GM12878 (cell line): ENCODE measurements at regions not wholly inside any gene's neighbourhood (a gene's known extent, or its start where the extent isn't known, plus 50 kb on each side); places are given as distances from the start of the nearest gene placed in this dataset.

Source experiments
- ATAC-seq: fragments of 200-7000 bp; cut with Tn5 transposase; 3 replicates; pipeline ENCODE4 v1.9.1; 2020; ENCODE audit warnings: mild to moderate bottlenecking, moderate library complexity
- BruUV-seq: library from RNA; stranded (reverse); fragments of 400-500 nt; replicated peaks from 2 replicates; lab custom pipeline; 2021; lab: Mats Ljungman, UMichigan
- CTCF ChIA-PET: fragments of 300-600 bp; sonication (Branson Sonifier 250); formaldehyde crosslinking; extraction: SDS; loops from one replicate; lab custom pipeline; 2021; ENCODE audit warnings: inconsistent platforms; lab: Yijun Ruan, JAX
- POLR2A ChIA-PET: fragments of 350-600 bp; formaldehyde crosslinking; extraction: SDS; loops from one replicate; lab custom pipeline; 2021; ENCODE audit warnings: inconsistent platforms; lab: Charles Lee
- RAD21 ChIA-PET: fragments of 300-600 bp; sonication (Branson Sonifier 250); formaldehyde crosslinking; loops from one replicate; lab custom pipeline; 2023; ENCODE audit warnings: antibody characterized with exemption; ENCODE audit not compliant: unreplicated experiment; lab: Charles Lee
- SMC1A ChIA-PET: fragments of 300-600 bp; sonication (Branson Sonifier 250); formaldehyde crosslinking; loops from one replicate; lab custom pipeline; 2023; ENCODE audit not compliant: unreplicated experiment, uncharacterized antibody; lab: Charles Lee
- DNase-seq: peaks from one replicate; pipeline ENCODE4 v3.0.0-alpha.2; 2011; ENCODE audit warnings: low read depth, low spot score
- FAIRE-seq: peaks from 3 replicates; lab custom pipeline; 2011; peaks lifted over from hg19 to GRCh38; lab: Jason Lieb, UNC
- H2AFZ ChIP-seq: 2 replicates; pipeline ENCODE4 v1.6.0; 2011; ENCODE audit warnings: low read depth, low read length, control low read depth; ENCODE audit not compliant: control insufficient read depth
- H3K27ac ChIP-seq: 2 replicates; pipeline ENCODE4 v1.5.1; 2011; ENCODE audit warnings: control low read depth; ENCODE audit not compliant: control insufficient read depth, insufficient read depth
- H3K27me3 ChIP-seq, 2 experiments: replicated peaks in 1 of 2; 2 replicates each; pipeline versions ENCODE4 v1.6.0 to v1.6.1; 2011; ENCODE audit warnings: low read length in 1 of 2; ENCODE audit not compliant: control insufficient read depth in 2 of 2, insufficient read depth in 2 of 2
- H3K36me3 ChIP-seq, 2 experiments: 2 replicates each; pipeline ENCODE4 v1.5.1; 2011; ENCODE audit warnings: low read length in 1 of 2; ENCODE audit not compliant: control insufficient read depth in 2 of 2, insufficient read depth in 2 of 2
- H3K4me1 ChIP-seq: 2 replicates; pipeline ENCODE4 v1.6.1; 2011; ENCODE audit warnings: mild to moderate bottlenecking, low read length, moderate library complexity, mixed read lengths; ENCODE audit not compliant: control insufficient read depth, insufficient read depth
- H3K4me2 ChIP-seq: 2 replicates; pipeline ENCODE4 v1.6.0; 2011; ENCODE audit warnings: control low read depth; ENCODE audit not compliant: control insufficient read depth, insufficient read depth
- H3K4me3 ChIP-seq: fragments of 200-600 bp; sonication (generic); 2 replicates; pipeline ENCODE4 v1.5.1; 2016
- H3K79me2 ChIP-seq: 2 replicates; pipeline ENCODE4 v1.6.0; 2011; ENCODE audit warnings: low read length; ENCODE audit not compliant: control insufficient read depth, insufficient read depth
- H3K9ac ChIP-seq: 2 replicates; pipeline ENCODE4 v1.8.0; 2011; ENCODE audit warnings: low read length, control low read depth, mixed read lengths; ENCODE audit not compliant: control insufficient read depth, insufficient read depth
- H3K9me3 ChIP-seq: replicated peaks from 3 replicates; pipeline ENCODE4 v1.5.1; 2011; ENCODE audit warnings: mild to moderate bottlenecking, low read length; ENCODE audit not compliant: control insufficient read depth, insufficient read depth
- H4K20me1 ChIP-seq: 2 replicates; pipeline ENCODE4 v1.6.0; 2011; ENCODE audit not compliant: control insufficient read depth, insufficient read depth
- ATF7 ChIP-seq: fragments of 450-650 bp; IDR thresholded peaks from 2 replicates; pipeline ENCODE4 v1.6.1; 2016; ENCODE audit warnings: low read depth, mild to moderate bottlenecking
- BCL11A ChIP-seq: IDR thresholded peaks from 2 replicates; pipeline ENCODE4 v1.6.1; 2011; ENCODE audit warnings: low read depth, low read length
- CEBPB ChIP-seq, 2 experiments: fragments of 150-350 bp in 1 of 2; IDR thresholded peaks; 2 replicates each; pipeline ENCODE4 v1.6.1; 2012 to 2014; ENCODE audit warnings: low read depth in 2 of 2, low read length in 2 of 2, borderline replicate concordance in 1 of 2, inconsistent platforms in 1 of 2
- FOS ChIP-seq: IDR thresholded peaks from 3 replicates; pipeline ENCODE4 v1.6.1; 2011; ENCODE audit warnings: borderline replicate concordance; ENCODE audit not compliant: insufficient read length; ENCODE audit errors: extremely low read depth
- GATAD2B ChIP-seq: fragments of 450-650 bp; conservative IDR thresholded peaks from 2 replicates; pipeline ENCODE4 v1.6.1; 2017; ENCODE audit warnings: low read depth, mild to moderate bottlenecking, moderate library complexity
- HCFC1 ChIP-seq: fragments of 150-350 bp; IDR thresholded peaks from 2 replicates; pipeline ENCODE4 v1.6.1; 2014; ENCODE audit warnings: low read length
- HDAC2 ChIP-seq: fragments of 200-600 bp; sonication (generic); IDR thresholded peaks from 2 replicates; pipeline ENCODE4 v1.6.1; 2017
- IKZF1 ChIP-seq: fragments of 450-650 bp; conservative IDR thresholded peaks from 2 replicates; pipeline ENCODE4 v1.6.1; 2017; ENCODE audit warnings: antibody characterized with exemption, mild to moderate bottlenecking
- MYB ChIP-seq: fragments of 150-350 bp; IDR thresholded peaks from 2 replicates; pipeline ENCODE4 v1.6.1; 2014; ENCODE audit warnings: mild to moderate bottlenecking, low read depth, low read length, borderline replicate concordance
- POLR2AphosphoS2 ChIP-seq: IDR thresholded peaks from 2 replicates; pipeline ENCODE4 v1.6.1; 2011; ENCODE audit warnings: low read depth, mild to moderate bottlenecking, low read length, improper control_type of control experiment, moderate library complexity
- SIX5 ChIP-seq: IDR thresholded peaks from 2 replicates; pipeline ENCODE4 v1.6.1; 2011; ENCODE audit warnings: mild to moderate bottlenecking, low read depth, low read length, moderate library complexity; ENCODE audit not compliant: severe bottlenecking
- STAT1 ChIP-seq: fragments of 450-650 bp; conservative IDR thresholded peaks from 2 replicates; pipeline ENCODE4 v1.6.1; 2014; ENCODE audit warnings: antibody characterized with exemption, mild to moderate bottlenecking
- ZSCAN29 ChIP-seq: fragments of 450-650 bp; IDR thresholded peaks from 2 replicates; pipeline ENCODE4 v1.6.1; 2017; ENCODE audit warnings: mild to moderate bottlenecking, moderate library complexity
- WGBS: methylation state at CpG from one replicate; pipeline ENCODE4 v1.1.6; 2016; ENCODE audit warnings: low lambda C conversion rate; ENCODE audit not compliant: insufficient replicate concordance, insufficient coverage; ENCODE audit errors: missing lambda C conversion rate; 5-methylcytosine and 5-hydroxymethylcytosine counted together
- in situ Hi-C: fragments of 300-500 bp; cut with MboI; formaldehyde crosslinking; loops from 9 replicates; pipeline ENCODE4 v1.14.3; 2018; ENCODE audit warnings: mixed read lengths
- intact Hi-C: fragments of 100-400 bp; cut with micrococcal nuclease; formaldehyde crosslinking; loops from one replicate; pipeline ENCODE4 v1.14.2; 2022; ENCODE audit not compliant: unreplicated experiment
- TF ChIP-seq, protein P1 (sequence below): fragments of 450-650 bp; formaldehyde crosslinking; IDR thresholded peaks from 2 replicates; pipeline ENCODE4 v1.4.0; 2020; ENCODE audit warnings: mild to moderate bottlenecking, moderate library complexity
- TF ChIP-seq, protein P2 (sequence below): fragments of 450-650 bp; formaldehyde crosslinking; IDR thresholded peaks from 2 replicates; pipeline ENCODE4 v1.5.0; 2022; ENCODE audit warnings: mild to moderate bottlenecking, missing genetic modification characterization
- TF ChIP-seq, protein P3 (sequence below): IDR thresholded peaks from 2 replicates; pipeline ENCODE4 v1.6.1; 2011; ENCODE audit warnings: borderline replicate concordance, low read depth, mild to moderate bottlenecking, moderate library complexity, low read length; ENCODE audit not compliant: insufficient read depth, poor library complexity, severe bottlenecking

DNA sequence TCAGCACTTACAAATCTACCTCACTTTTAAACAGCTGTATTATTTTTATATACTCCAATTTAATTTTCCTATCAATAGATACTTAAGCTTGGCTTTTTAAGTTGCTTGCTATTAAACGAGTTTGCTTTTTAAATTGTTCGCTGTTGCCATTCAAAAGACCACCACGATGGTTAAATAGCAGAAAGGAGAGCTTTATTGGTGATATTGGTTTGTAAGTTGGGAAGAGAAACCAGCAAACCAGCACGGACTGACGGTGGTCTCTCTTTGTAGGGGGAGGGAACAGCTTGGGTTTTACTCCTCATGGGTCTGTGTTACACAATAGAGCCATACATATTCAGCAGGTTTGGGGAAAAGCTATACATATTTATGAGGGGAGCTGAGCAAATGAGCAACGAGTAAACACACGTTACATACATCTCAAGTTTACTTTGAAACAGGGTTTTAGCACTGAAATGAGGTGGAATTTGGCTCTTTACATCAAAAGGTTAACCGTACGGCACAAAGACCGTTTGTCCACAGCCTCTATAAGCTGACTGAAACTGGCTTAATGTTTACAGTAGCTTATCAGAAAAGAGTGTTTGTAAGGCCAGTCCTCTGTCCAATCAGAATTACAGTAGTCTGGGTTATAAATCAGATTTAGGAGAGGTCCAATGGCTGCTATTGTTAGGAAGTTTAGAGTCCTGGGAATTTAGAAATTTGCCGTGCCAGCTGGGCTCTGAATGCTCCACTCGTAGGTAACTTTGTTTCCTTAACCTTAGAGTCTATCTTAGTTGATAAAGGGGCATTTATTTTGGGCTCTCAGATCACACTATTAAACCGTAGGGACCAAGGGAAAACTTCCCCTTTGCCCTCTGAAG lies 69.7 kb upstream of the DHRS4 start:
- WGBS, result 32% methylated on average over 13 of the region's 13 CpGs
- intact Hi-C loops, result no loop called here
- Histone ChIP-seq H3K4me1 (no peaks in the 10 kb centered on the region), H3K4me3 (no peak overlapping the region), H3K27ac (no peak overlapping the region), H3K9ac (no peak overlapping the region), H3K36me3 (no peaks in the 10 kb centered on the region), H3K9me3 (no peaks in the 10 kb centered on the region; the same call in 2 of the 3 replicates), H2AFZ (no peak overlapping the region), H3K27me3 (no peaks in the 10 kb centered on the region), H4K20me1 (no peaks in the 10 kb centered on the region), H3K79me2 (no peaks in the 10 kb centered on the region), H3K4me2 (no peak overlapping the region)
- RAD21 ChIA-PET, result no interaction called here
- BruUV-seq, result no TSS peak
- FAIRE-seq (no peak), DNase-seq (no peak), ATAC-seq (no peak)
- in situ Hi-C loops, result no loop called here
- SMC1A ChIA-PET, result interaction anchor here (1.2 to 1.3 kb wide), 2 partner anchors 100 to 252 kb away, joined by 3 read pairs; no protein-coding TSS in a partner anchor
- POLR2A ChIA-PET, result no interaction called here
- CTCF ChIA-PET, result interaction anchor here (0.8 to 1.5 kb wide), 3 partner anchors 18 to 218 kb away, joined by 3 to 4 read pairs (median 3); no protein-coding TSS in a partner anchor
- TF ChIP-seq POLR2AphosphoS2 (no peak), SIX5 (no peak), MYB (no peak), IKZF1 (no peak), ATF7 (no peak), BCL11A (no peak), HDAC2 (no peak), FOS (no peak), HCFC1 (no peak), ZSCAN29 (no peak), STAT1 (no peak), CEBPB (IDR thresholded peaks at IDR 0.05; ENCODE audit: borderline replicate concordance in 1 of 2, low read depth in 2 of 2, low read length in 2 of 2) (no peak), GATAD2B (no peak)
- TF ChIP-seq, protein P1, sequence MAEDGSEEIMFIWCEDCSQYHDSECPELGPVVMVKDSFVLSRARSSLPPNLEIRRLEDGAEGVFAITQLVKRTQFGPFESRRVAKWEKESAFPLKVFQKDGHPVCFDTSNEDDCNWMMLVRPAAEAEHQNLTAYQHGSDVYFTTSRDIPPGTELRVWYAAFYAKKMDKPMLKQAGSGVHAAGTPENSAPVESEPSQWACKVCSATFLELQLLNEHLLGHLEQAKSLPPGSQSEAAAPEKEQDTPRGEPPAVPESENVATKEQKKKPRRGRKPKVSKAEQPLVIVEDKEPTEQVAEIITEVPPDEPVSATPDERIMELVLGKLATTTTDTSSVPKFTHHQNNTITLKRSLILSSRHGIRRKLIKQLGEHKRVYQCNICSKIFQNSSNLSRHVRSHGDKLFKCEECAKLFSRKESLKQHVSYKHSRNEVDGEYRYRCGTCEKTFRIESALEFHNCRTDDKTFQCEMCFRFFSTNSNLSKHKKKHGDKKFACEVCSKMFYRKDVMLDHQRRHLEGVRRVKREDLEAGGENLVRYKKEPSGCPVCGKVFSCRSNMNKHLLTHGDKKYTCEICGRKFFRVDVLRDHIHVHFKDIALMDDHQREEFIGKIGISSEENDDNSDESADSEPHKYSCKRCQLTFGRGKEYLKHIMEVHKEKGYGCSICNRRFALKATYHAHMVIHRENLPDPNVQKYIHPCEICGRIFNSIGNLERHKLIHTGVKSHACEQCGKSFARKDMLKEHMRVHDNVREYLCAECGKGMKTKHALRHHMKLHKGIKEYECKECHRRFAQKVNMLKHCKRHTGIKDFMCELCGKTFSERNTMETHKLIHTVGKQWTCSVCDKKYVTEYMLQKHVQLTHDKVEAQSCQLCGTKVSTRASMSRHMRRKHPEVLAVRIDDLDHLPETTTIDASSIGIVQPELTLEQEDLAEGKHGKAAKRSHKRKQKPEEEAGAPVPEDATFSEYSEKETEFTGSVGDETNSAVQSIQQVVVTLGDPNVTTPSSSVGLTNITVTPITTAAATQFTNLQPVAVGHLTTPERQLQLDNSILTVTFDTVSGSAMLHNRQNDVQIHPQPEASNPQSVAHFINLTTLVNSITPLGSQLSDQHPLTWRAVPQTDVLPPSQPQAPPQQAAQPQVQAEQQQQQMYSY (CRISPR knock-in tag), result no peak
- TF ChIP-seq, protein P2, sequence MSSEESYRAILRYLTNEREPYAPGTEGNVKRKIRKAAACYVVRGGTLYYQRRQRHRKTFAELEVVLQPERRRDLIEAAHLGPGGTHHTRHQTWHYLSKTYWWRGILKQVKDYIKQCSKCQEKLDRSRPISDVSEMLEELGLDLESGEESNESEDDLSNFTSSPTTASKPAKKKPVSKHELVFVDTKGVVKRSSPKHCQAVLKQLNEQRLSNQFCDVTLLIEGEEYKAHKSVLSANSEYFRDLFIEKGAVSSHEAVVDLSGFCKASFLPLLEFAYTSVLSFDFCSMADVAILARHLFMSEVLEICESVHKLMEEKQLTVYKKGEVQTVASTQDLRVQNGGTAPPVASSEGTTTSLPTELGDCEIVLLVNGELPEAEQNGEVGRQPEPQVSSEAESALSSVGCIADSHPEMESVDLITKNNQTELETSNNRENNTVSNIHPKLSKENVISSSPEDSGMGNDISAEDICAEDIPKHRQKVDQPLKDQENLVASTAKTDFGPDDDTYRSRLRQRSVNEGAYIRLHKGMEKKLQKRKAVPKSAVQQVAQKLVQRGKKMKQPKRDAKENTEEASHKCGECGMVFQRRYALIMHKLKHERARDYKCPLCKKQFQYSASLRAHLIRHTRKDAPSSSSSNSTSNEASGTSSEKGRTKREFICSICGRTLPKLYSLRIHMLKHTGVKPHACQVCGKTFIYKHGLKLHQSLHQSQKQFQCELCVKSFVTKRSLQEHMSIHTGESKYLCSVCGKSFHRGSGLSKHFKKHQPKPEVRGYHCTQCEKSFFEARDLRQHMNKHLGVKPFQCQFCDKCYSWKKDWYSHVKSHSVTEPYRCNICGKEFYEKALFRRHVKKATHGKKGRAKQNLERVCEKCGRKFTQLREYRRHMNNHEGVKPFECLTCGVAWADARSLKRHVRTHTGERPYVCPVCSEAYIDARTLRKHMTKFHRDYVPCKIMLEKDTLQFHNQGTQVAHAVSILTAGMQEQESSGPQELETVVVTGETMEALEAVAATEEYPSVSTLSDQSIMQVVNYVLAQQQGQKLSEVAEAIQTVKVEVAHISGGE (CRISPR knock-in tag), result no peak
- TF ChIP-seq, protein P3, sequence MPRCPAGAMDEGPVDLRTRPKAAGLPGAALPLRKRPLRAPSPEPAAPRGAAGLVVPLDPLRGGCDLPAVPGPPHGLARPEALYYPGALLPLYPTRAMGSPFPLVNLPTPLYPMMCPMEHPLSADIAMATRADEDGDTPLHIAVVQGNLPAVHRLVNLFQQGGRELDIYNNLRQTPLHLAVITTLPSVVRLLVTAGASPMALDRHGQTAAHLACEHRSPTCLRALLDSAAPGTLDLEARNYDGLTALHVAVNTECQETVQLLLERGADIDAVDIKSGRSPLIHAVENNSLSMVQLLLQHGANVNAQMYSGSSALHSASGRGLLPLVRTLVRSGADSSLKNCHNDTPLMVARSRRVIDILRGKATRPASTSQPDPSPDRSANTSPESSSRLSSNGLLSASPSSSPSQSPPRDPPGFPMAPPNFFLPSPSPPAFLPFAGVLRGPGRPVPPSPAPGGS, result no peak
